GM12878 (cell line): ENCODE measurements at regions not wholly inside any gene's neighbourhood (a gene's known extent, or its start where the extent isn't known, plus 50 kb on each side); places are given as distances from the start of the nearest gene placed in this dataset.

ENCODE experiments used
- ATAC-seq: fragments of 200-7000 bp; cut with Tn5 transposase; 3 replicates; pipeline ENCODE4 v1.9.1; 2020; ENCODE audit warnings: mild to moderate bottlenecking, moderate library complexity
- BruUV-seq: library from RNA; stranded (reverse); fragments of 400-500 nt; replicated peaks from 2 replicates; lab custom pipeline; 2021; lab: Mats Ljungman, UMichigan
- CTCF ChIA-PET: fragments of 300-600 bp; sonication (Branson Sonifier 250); formaldehyde crosslinking; extraction: SDS; loops from one replicate; lab custom pipeline; 2021; ENCODE audit warnings: inconsistent platforms; lab: Yijun Ruan, JAX
- POLR2A ChIA-PET: fragments of 350-600 bp; formaldehyde crosslinking; extraction: SDS; loops from one replicate; lab custom pipeline; 2021; ENCODE audit warnings: inconsistent platforms; lab: Charles Lee
- RAD21 ChIA-PET: fragments of 300-600 bp; sonication (Branson Sonifier 250); formaldehyde crosslinking; loops from one replicate; lab custom pipeline; 2023; ENCODE audit warnings: antibody characterized with exemption; ENCODE audit not compliant: unreplicated experiment; lab: Charles Lee
- SMC1A ChIA-PET: fragments of 300-600 bp; sonication (Branson Sonifier 250); formaldehyde crosslinking; loops from one replicate; lab custom pipeline; 2023; ENCODE audit not compliant: unreplicated experiment, uncharacterized antibody; lab: Charles Lee
- DNase-seq: peaks from one replicate; pipeline ENCODE4 v3.0.0-alpha.2; 2011; ENCODE audit warnings: low read depth, low spot score
- FAIRE-seq: peaks from 3 replicates; lab custom pipeline; 2011; peaks lifted over from hg19 to GRCh38; lab: Jason Lieb, UNC
- H2AFZ ChIP-seq: 2 replicates; pipeline ENCODE4 v1.6.0; 2011; ENCODE audit warnings: low read depth, low read length, control low read depth; ENCODE audit not compliant: control insufficient read depth
- H3K27ac ChIP-seq: 2 replicates; pipeline ENCODE4 v1.5.1; 2011; ENCODE audit warnings: control low read depth; ENCODE audit not compliant: control insufficient read depth, insufficient read depth
- H3K27me3 ChIP-seq, 2 experiments: replicated peaks in 1 of 2; 2 replicates each; pipeline versions ENCODE4 v1.6.0 to v1.6.1; 2011; ENCODE audit warnings: low read length in 1 of 2; ENCODE audit not compliant: control insufficient read depth in 2 of 2, insufficient read depth in 2 of 2
- H3K36me3 ChIP-seq, 2 experiments: 2 replicates each; pipeline ENCODE4 v1.5.1; 2011; ENCODE audit warnings: low read length in 1 of 2; ENCODE audit not compliant: control insufficient read depth in 2 of 2, insufficient read depth in 2 of 2
- H3K4me1 ChIP-seq: 2 replicates; pipeline ENCODE4 v1.6.1; 2011; ENCODE audit warnings: mild to moderate bottlenecking, low read length, moderate library complexity, mixed read lengths; ENCODE audit not compliant: control insufficient read depth, insufficient read depth
- H3K4me2 ChIP-seq: 2 replicates; pipeline ENCODE4 v1.6.0; 2011; ENCODE audit warnings: control low read depth; ENCODE audit not compliant: control insufficient read depth, insufficient read depth
- H3K4me3 ChIP-seq: fragments of 200-600 bp; sonication (generic); 2 replicates; pipeline ENCODE4 v1.5.1; 2016
- H3K79me2 ChIP-seq: 2 replicates; pipeline ENCODE4 v1.6.0; 2011; ENCODE audit warnings: low read length; ENCODE audit not compliant: control insufficient read depth, insufficient read depth
- H3K9ac ChIP-seq: 2 replicates; pipeline ENCODE4 v1.8.0; 2011; ENCODE audit warnings: low read length, control low read depth, mixed read lengths; ENCODE audit not compliant: control insufficient read depth, insufficient read depth
- H3K9me3 ChIP-seq: replicated peaks from 3 replicates; pipeline ENCODE4 v1.5.1; 2011; ENCODE audit warnings: mild to moderate bottlenecking, low read length; ENCODE audit not compliant: control insufficient read depth, insufficient read depth
- H4K20me1 ChIP-seq: 2 replicates; pipeline ENCODE4 v1.6.0; 2011; ENCODE audit not compliant: control insufficient read depth, insufficient read depth
- ASH2L ChIP-seq: fragments of 300-600, 200-600 bp; sonication (generic); IDR thresholded peaks from 2 replicates; pipeline ENCODE4 v1.6.1; 2017; ENCODE audit warnings: low read depth, mild to moderate bottlenecking, borderline replicate concordance
- BACH1 ChIP-seq: fragments of 450-650 bp; IDR thresholded peaks from 2 replicates; pipeline ENCODE4 v1.6.1; 2017; ENCODE audit warnings: mild to moderate bottlenecking, borderline replicate concordance
- BCL11A ChIP-seq: IDR thresholded peaks from 2 replicates; pipeline ENCODE4 v1.6.1; 2011; ENCODE audit warnings: low read depth, low read length
- EGR1 ChIP-seq, 2 experiments: IDR thresholded peaks; 1 replicate in 1 of 2; 2 replicates in 1 of 2; pipeline ENCODE4 v1.6.1; 2011 to 2012; ENCODE audit warnings: low read depth in 2 of 2, low read length in 2 of 2, borderline replicate concordance in 1 of 2, mild to moderate bottlenecking in 1 of 2, moderate library complexity in 1 of 2
- ETV6 ChIP-seq, 2 experiments: fragments of 450-650 bp in 1 of 2; IDR thresholded peaks in 1 of 2; conservative IDR thresholded peaks in 1 of 2; 2 replicates each; pipeline ENCODE4 v1.6.1; 2014; ENCODE audit warnings: antibody characterized with exemption in 1 of 2, borderline replicate concordance in 1 of 2, low read depth in 1 of 2, mild to moderate bottlenecking in 1 of 2, moderate library complexity in 1 of 2
- FOS ChIP-seq: IDR thresholded peaks from 3 replicates; pipeline ENCODE4 v1.6.1; 2011; ENCODE audit warnings: borderline replicate concordance; ENCODE audit not compliant: insufficient read length; ENCODE audit errors: extremely low read depth
- HDGF ChIP-seq: fragments of 450-650 bp; IDR thresholded peaks from 2 replicates; pipeline ENCODE4 v1.6.1; 2016; ENCODE audit warnings: antibody characterized with exemption
- IKZF2 ChIP-seq, 2 experiments: fragments of 450-650 bp; IDR thresholded peaks; 2 replicates each; pipeline ENCODE4 v1.6.1; 2017; ENCODE audit warnings: mild to moderate bottlenecking in 2 of 2, moderate library complexity in 2 of 2
- PML ChIP-seq: IDR thresholded peaks from 2 replicates; pipeline ENCODE4 v1.6.1; 2012; ENCODE audit warnings: low read length, inconsistent platforms
- SMARCA5 ChIP-seq: fragments of 450-650 bp; IDR thresholded peaks from 2 replicates; pipeline ENCODE4 v1.6.1; 2017; ENCODE audit warnings: mild to moderate bottlenecking
- TCF12 ChIP-seq: IDR thresholded peaks from 2 replicates; pipeline ENCODE4 v1.6.1; 2011; ENCODE audit warnings: low read depth, mild to moderate bottlenecking, low read length
- WGBS: methylation state at CpG from one replicate; pipeline ENCODE4 v1.1.6; 2016; ENCODE audit warnings: low lambda C conversion rate; ENCODE audit not compliant: insufficient replicate concordance, insufficient coverage; ENCODE audit errors: missing lambda C conversion rate; 5-methylcytosine and 5-hydroxymethylcytosine counted together
- in situ Hi-C: fragments of 300-500 bp; cut with MboI; formaldehyde crosslinking; loops from 9 replicates; pipeline ENCODE4 v1.14.3; 2018; ENCODE audit warnings: mixed read lengths
- intact Hi-C: fragments of 100-400 bp; cut with micrococcal nuclease; formaldehyde crosslinking; loops from one replicate; pipeline ENCODE4 v1.14.2; 2022; ENCODE audit not compliant: unreplicated experiment
- TF ChIP-seq, protein P1 (sequence below): fragments of 450-650 bp; IDR thresholded peaks from 2 replicates; pipeline ENCODE4 v1.6.1; 2017; ENCODE audit warnings: mild to moderate bottlenecking
- TF ChIP-seq, protein P2 (sequence below): fragments of 450-650 bp; conservative IDR thresholded peaks from 2 replicates; pipeline ENCODE4 v1.6.1; 2017; ENCODE audit warnings: mild to moderate bottlenecking, moderate library complexity

DNA sequence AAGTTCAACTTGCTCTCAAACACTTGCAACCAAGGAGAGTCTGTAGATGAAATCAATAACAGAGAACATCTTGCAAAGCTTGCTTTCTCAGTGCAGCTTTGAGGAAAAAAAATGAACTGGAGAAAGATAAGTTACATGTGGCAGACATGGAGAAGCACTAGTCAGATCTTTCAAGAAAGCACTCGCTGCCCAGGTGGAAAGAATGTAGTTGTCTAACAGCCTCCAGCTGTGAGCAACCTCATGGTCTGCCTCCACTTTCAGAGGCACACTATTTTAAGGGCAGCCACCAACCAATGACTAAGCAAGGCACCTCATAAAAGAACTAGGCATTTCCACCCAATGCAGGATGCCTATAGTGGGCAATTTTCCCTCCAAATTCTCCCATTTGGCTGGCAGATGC lies 125.4 kb upstream of the CPNE4 start:
- POLR2A ChIA-PET: no interaction called here
- intact Hi-C loops (no loop called here), in situ Hi-C loops (no loop called here)
- H3K27me3 ChIP-seq: no peaks in the 10 kb centered on the region
- H3K4me3 ChIP-seq: no peak overlapping the region
- no peak overlapping the region for H3K4me2 ChIP-seq
- H3K9me3 ChIP-seq: no peaks in the 10 kb centered on the region
- BruUV-seq: no TSS peak
- no peak overlapping the region for H3K27ac ChIP-seq
- RAD21 ChIA-PET: no interaction called here
- ATAC-seq (no peak), DNase-seq (no peak)
- CTCF ChIA-PET: no interaction called here
- H3K79me2 ChIP-seq: no peaks in the 10 kb centered on the region
- no peaks in the 10 kb centered on the region for H3K4me1 ChIP-seq
- SMC1A ChIA-PET: no interaction called here
- WGBS: 0% methylated on average over 1 of the region's 1 CpG
- H2AFZ ChIP-seq: no peak overlapping the region
- no peak overlapping the region for H3K9ac ChIP-seq
- no peaks in the 10 kb centered on the region for H3K36me3 ChIP-seq
- TF ChIP-seq BCL11A: no peak
- no peak for TF ChIP-seq HDGF
- TF ChIP-seq EGR1 (IDR thresholded peaks at IDR 0.05; ENCODE audit: borderline replicate concordance in 1 of 2, low read depth in 2 of 2, low read length in 2 of 2): no peak
- no peak for TF ChIP-seq ASH2L
- TF ChIP-seq, protein P1, sequence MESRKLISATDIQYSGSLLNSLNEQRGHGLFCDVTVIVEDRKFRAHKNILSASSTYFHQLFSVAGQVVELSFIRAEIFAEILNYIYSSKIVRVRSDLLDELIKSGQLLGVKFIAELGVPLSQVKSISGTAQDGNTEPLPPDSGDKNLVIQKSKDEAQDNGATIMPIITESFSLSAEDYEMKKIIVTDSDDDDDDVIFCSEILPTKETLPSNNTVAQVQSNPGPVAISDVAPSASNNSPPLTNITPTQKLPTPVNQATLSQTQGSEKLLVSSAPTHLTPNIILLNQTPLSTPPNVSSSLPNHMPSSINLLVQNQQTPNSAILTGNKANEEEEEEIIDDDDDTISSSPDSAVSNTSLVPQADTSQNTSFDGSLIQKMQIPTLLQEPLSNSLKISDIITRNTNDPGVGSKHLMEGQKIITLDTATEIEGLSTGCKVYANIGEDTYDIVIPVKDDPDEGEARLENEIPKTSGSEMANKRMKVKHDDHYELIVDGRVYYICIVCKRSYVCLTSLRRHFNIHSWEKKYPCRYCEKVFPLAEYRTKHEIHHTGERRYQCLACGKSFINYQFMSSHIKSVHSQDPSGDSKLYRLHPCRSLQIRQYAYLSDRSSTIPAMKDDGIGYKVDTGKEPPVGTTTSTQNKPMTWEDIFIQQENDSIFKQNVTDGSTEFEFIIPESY: no peak
- TF ChIP-seq FOS: no peak
- TF ChIP-seq, protein P2, sequence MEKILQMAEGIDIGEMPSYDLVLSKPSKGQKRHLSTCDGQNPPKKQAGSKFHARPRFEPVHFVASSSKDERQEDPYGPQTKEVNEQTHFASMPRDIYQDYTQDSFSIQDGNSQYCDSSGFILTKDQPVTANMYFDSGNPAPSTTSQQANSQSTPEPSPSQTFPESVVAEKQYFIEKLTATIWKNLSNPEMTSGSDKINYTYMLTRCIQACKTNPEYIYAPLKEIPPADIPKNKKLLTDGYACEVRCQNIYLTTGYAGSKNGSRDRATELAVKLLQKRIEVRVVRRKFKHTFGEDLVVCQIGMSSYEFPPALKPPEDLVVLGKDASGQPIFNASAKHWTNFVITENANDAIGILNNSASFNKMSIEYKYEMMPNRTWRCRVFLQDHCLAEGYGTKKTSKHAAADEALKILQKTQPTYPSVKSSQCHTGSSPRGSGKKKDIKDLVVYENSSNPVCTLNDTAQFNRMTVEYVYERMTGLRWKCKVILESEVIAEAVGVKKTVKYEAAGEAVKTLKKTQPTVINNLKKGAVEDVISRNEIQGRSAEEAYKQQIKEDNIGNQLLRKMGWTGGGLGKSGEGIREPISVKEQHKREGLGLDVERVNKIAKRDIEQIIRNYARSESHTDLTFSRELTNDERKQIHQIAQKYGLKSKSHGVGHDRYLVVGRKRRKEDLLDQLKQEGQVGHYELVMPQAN: no peak
- no peak for TF ChIP-seq PML
- TF ChIP-seq IKZF2 (IDR thresholded peaks at IDR 0.05): no peak
- no peak for TF ChIP-seq ETV6 (conservative IDR thresholded peaks at IDR 0.05 in 1 of 2, IDR thresholded peaks at IDR 0.05 in 1 of 2; ENCODE audit: borderline replicate concordance in 1 of 2, low read depth in 1 of 2)
- TF ChIP-seq BACH1: no peak
- TF ChIP-seq TCF12: no peak
- no peak for TF ChIP-seq SMARCA5
- TF ChIP-seq, all 136 proteins: peak for 0
- no peaks in the 10 kb centered on the region for H4K20me1 ChIP-seq
- no peak for FAIRE-seq
